Activated gamma-delta T cell treated with Interleukin-2 at 50 U/mL for 16 hours (primary cell): ENCODE measurements at regions not wholly inside any gene's neighbourhood (a gene's known extent, or its start where the extent isn't known, plus 50 kb on each side); places are given as distances from the start of the nearest gene placed in this dataset.
"Not testable (repeated sequence)": the region's sequence is repeated elsewhere in the genome, so short reads cannot be mapped to it uniquely, and the experiment has no call there.

Source experiments
- DNase-seq: peaks from one replicate; pipeline ENCODE4 v3.0.0-alpha.2; 2020

- DNase-seq: no peak
Observed at GRCh38 chr10:64648915-64649314, 1127.7 kb downstream of the REEP3 start.

DNA sequence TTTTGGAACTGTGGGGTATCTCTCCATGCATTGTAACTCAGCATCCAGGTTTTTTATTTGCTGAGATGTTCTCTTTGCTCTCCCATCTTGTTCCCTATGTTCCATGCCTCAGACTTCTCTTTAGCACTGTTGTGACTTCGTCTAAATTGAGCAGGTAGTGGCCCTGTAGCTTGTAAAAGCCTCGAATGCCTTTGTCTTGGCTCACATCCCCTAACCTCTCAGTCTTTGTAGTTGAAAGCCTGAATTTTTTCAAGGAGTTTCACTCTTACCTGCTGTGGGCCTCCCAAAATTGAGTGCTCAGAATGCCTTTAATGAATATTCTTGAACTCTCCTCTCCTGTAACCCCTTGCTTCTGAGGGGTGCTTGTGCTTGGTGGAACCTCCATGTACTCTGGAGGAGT is 1137.3 kb downstream of the REEP3 start:
- no peak for DNase-seq

DNA sequence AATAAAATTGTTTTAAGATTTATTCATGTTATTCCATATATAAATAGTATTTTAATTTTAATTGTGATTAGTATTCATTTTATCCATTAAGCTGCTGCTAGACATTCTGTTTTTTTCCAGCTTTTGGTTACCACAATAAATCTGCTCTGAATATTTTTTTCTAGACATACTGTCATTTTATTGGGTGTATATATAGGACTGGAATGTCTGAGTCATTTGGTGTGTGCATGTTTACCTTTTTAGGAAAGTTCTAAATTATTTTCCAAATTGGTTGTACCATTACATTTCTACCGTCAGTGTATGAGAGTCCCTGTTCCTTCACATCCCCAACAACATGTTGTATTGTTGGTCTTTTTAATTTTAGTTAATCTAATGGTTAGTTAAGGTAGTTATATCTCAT is 1138.1 kb downstream of the REEP3 start:
- no peak for DNase-seq

DNA sequence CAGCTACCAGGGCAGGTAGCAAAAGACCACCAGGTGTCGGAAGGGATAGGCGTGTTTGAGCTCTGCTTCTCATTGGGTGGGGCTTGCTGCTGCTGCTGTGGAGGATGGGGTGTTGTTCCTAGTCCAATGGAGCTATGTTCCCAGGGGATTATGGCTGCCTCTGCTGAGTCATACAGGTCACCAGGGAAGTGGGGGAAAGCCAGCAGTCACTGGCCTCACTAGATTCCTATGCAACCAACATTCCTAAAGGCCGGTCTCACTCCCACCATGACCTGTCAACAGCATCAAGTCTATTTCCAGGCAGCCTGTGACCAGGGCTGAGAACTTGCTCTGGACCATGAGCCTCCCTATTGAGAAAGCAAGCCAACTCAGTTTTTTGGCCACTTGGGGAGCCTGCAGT is 1160.8 kb downstream of the REEP3 start:
- DNase-seq: no peak

DNA sequence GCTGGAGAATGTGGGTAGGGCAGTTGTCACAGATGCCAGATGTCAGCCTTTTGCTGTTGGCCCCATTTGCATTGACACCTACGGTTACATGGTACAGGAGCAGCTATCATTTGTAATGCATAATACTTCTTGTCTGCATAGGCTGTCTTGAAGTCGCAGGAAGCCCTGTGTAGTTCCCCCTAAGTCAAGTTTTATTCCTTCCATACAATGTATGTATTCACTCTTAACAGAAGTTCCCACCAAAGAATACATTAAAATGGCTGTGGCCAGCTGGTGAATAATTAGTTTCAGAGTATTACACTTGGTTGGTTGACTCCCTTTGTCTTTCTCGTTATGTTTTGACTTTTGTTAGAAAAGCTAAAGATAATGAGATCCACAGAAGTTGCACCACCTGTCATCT is 1169.0 kb downstream of the REEP3 start:
- no peak for DNase-seq

DNA sequence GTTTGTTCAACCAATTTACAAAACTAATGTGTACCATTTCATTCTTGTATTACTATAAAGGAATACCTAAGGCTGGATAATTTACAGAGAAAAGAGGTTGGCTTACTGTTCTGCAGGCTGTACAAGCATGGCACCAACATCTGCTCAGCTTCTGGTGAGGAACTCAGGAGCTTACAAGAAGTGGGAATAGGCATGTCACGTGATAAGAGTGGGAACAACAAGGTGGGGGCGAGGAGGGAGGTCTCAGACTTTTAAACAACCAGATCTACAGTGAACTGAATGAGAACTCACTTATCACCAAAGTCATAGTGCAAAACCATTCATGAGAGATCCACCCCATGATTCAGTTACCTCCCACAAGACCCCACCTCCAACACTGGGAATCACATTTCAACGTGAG is 1178.0 kb downstream of the REEP3 start:
- DNase-seq: no peak

GRCh38 chr10:64702086-64702485 is 1180.9 kb downstream of the REEP3 start:
- DNase-seq: not testable (repeated sequence)

DNA sequence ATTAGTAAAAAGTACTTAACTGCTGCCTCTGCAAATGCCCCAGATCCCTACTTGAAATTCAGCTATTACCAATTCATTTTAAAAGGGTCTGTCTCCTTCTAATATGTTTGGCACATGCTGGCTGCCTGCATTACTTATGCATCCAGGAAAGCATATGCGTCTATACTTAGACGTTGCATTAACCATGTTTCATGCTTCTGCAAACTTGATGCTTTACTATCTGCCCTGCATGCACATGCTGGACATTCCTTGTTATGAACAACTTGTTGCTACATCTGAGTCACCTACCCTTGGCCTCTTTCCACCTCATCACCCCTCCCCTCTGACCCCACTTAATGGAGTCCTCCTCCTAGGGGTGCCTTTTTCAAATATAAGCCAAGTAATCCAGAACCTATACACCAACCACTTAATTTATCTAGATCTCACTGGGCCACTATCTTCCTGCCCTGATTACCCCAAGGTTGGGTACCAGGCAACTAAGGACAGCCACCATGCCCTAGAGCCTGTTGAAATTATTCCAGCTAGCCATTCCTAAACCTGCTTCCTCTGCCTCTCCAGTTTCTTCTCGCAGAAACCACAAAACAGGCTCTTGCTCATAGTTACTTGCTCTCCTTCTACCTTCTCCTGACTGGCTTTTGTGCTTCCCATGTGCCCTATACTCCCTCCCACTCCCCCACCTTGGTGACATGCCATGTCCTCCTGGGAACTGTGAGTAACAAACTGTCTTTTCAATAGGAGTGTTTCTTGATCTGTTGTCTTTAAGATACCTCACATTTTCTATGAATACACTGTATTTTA is 1187.9 kb downstream of the REEP3 start:
- no peak for DNase-seq

DNA sequence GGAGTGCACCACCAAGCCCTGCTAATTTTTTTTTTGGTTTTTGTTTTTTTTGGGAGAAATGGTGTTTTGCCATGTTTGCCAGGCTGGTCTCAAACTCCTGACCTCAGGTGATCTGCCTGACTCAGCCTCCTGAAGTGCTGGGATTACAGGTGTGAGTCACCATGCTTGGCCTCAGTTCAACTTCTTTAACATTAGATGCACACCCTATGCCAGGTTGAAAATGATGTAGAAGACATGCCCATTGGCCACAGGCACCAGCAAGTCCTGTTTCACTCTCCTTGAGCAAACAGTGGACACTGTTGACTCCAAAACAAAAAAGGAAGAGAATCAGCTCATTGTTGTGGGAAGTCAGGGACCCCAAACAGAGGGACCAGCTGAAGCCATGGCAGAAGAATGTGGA is 1205.3 kb downstream of the REEP3 start:
- DNase-seq: no peak

DNA sequence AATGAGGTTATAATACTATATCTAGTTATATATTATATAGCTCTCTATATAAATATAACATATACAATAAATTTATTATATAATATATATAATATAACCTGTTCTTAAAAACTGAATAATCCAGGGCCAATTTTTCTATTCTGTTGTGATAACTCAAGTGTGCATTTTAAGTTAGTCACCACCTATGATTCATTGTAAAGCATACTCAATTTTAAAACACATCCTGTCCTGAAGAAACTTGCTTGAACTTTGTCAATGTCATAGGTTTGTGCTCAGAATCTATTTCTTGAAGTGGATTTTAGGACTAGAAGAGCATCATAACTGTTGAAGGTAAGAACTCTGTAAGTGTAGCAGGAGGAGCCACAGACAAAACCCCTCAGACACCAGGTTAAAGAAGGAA is 1209.8 kb downstream of the REEP3 start:
- no peak for DNase-seq

- DNase-seq: no peak
Observed at GRCh38 chr10:64732372-64732957, 1211.3 kb downstream of the REEP3 start.

DNA sequence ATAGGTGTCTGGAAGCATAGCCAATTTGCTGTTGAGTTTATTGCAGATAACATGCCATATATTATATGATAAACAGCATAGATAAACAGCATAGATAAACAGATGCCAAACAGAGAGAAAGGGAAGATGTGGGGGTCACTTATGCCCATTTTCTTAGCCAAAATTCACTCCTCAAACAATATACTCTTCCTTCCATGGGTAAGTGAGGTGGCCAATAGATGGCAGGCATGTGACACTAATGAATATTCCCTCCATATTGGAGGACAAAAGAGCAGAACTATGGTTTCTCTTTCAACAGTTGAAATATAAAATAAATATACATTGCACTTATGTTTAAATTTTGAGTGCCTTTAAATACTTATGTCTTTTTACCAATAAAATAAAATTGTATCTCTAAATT is 1212.8 kb downstream of the REEP3 start:
- DNase-seq: no peak

DNA sequence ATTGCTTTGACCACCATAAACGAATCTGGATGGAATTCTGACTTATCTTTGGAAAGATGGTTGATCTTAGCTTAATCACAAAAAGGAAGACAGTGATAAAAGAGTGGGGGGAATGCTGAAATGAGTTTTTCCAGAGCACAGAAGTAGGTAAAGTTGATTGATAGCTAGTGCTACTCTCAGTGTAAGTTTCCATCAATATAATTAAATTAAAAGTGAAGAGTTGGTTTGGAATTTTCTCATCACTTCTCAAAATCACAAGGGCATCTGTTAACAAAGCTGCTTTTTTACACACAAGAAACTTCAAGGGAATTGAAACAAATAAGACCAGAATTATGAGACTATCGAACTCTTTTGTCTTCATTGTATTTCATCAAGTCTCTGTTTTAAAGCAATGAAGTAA is 1217.3 kb downstream of the REEP3 start:
- DNase-seq: no peak

GRCh38 chr10:64745565-64745964 is 1224.4 kb downstream of the REEP3 start:
- DNase-seq: no peak

GRCh38 chr10:64750672-64751071 is 1229.5 kb downstream of the REEP3 start:
- no peak for DNase-seq

DNA sequence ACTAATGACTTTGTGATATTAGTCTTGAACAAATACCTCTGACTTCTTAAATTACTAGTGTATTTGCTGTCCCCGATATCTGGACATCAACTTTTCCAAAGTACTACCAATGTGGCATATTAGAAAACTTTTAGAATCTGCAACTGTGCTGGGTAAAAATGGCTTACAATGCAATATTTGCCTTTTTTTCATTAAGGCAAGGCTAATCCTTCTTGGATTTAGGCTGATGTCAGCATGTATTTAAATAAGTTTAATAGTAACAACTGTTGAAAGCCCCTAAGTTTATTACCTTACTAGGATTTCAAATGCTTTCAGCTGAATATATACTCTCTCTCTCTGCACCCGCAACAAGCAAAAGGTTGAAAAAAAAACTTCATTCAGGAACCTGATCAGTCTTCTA is 1232.3 kb downstream of the REEP3 start:
- DNase-seq: no peak

GRCh38 chr10:64760371-64760770 is 1239.2 kb downstream of the REEP3 start:
- DNase-seq: no peak

DNA sequence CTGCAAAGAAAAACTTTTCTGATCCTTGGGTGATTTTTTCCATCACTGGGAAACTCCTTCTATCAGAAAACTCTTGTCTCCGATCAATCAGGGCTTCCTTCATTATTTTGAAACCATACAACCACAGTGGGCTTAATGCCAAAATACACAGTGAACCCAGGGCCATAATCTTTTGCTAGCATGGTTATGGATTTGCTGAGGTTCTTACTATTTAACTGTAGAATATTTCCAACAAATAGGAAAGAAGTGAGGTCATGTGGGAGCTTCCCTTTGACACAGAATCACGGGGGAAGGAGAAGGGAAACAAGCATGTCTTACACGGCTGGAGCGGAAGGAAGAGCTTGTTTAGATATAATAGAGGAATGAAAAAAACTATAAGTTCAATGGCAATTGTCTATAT is 1241.7 kb downstream of the REEP3 start:
- no peak for DNase-seq

- no peak for DNase-seq
Observed at GRCh38 chr10:64765498-64765897, 1244.3 kb downstream of the REEP3 start.

DNA sequence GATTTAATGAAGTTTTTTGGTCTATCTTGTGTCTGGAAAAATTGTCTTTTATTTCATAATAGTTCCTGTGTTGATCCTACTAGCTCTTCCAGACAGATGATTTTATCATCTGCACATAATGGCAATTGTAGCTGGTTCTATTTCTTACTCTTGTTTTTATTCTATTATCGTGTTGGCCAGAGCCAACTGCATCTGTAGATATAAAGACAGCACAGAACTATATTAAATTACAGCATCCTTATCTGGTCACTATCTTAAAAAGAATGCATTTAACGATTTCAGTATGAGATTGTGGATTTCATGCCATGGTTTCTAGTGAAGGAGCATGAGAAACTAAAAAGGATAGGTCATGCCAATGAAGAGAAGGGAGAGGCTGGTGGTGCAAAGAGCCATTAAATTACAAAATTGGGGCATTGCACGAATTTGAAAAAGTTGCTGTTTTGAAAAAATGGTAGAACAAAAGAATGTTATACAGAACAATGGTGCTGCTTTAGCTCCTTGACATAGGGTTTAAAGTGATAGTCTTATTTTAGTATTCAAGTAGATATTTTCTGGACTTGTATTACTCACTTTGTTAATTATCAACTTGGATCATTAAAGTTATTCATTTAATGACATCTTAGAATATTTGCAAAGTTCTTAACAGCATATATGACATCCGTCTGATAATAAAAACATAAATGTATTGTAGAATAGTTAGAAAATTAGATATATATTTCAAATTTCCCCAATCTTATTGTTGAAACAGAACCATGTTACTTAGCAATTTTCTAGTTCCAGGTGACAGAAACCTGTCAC is 1250.3 kb downstream of the REEP3 start:
- DNase-seq: no peak

DNA sequence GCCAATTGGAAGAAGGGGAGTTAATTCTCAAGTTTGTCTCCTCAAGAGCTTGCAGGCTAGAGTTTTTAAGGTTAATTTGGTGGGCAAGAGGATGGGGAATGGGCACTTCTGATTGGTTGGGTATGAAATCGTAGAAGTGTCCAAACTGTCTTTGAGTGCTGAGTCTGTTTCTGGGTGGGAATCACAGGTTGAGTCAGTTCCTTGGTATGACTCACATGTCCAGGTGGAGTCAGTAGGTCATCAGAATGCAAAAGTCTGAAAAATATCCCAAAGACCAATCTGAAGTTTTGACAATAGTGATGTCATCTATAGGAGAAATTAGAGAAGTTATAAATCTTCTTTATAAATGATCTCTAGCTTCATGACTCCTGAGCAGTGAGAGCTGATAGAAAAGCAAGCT is 1252.2 kb downstream of the REEP3 start:
- no peak for DNase-seq

GRCh38 chr10:64784451-64784850 is 1263.2 kb downstream of the REEP3 start:
- not testable (repeated sequence) for DNase-seq

- no peak for DNase-seq
Observed at GRCh38 chr10:64785816-64786215, 1264.6 kb downstream of the REEP3 start.

DNA sequence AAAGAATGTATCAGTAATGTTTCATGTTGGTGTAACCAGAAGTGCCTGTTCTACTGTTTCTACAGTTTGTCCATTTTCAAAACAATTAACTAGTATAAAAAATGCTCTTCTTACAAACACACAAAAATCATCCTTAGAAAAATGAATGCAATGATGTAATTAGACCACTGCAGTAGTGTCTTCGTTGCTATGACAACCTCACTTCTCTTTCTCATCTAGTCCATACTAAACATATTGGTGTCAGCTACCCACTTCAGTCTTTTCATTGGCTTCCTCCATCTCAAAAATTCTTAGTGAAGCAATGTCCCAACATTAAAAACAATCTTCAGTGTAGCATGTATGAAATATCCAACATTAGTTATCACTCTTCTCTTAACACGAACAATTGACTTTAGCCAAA is 1265.8 kb downstream of the REEP3 start:
- DNase-seq: no peak
